ENCODE measurements at regions not wholly inside any gene's neighbourhood (a gene's known extent, or its start where the extent isn't known, plus 50 kb on each side); places are given as distances from the start of the nearest gene placed in this dataset.
"Not testable (repeated sequence)": the region's sequence is repeated elsewhere in the genome, so short reads cannot be mapped to it uniquely, and the experiment has no call there.

GRCh38 chr1:144516172-144516571, 54.7 kb upstream of the NBPF15 start:
- H3K36me3 Mint-ChIP-seq; H3K27me3 Mint-ChIP-seq; H3K4me1 Mint-ChIP-seq (ENCODE audit: low read depth in 2 of 2); H3K9me3 Mint-ChIP-seq; H3K27ac Mint-ChIP-seq; ATAC-seq; DNase-seq (ENCODE audit: low spot score); H3K4me3 Mint-ChIP-seq: not testable (repeated sequence)

GRCh38 chr1:144516906-144517305, 55.4 kb upstream of the NBPF15 start:
- ATAC-seq; H3K27ac Mint-ChIP-seq; H3K9me3 Mint-ChIP-seq; H3K4me3 Mint-ChIP-seq; H3K27me3 Mint-ChIP-seq; DNase-seq (ENCODE audit: low spot score); H3K4me1 Mint-ChIP-seq (ENCODE audit: low read depth in 2 of 2); H3K36me3 Mint-ChIP-seq: not testable (repeated sequence)

- not testable (repeated sequence) for H3K27me3 Mint-ChIP-seq; H3K4me1 Mint-ChIP-seq (ENCODE audit: low read depth in 2 of 2); H3K9me3 Mint-ChIP-seq; H3K4me3 Mint-ChIP-seq; H3K36me3 Mint-ChIP-seq; DNase-seq (ENCODE audit: low spot score); ATAC-seq; H3K27ac Mint-ChIP-seq
Measured at GRCh38 chr1:144518439-144518838, 57.0 kb upstream of the NBPF15 start.

GRCh38 chr1:144519528-144520189, 58.2 kb upstream of the NBPF15 start:
- not testable (repeated sequence) for ATAC-seq; H3K4me1 Mint-ChIP-seq (ENCODE audit: low read depth in 2 of 2); H3K36me3 Mint-ChIP-seq; DNase-seq (ENCODE audit: low spot score); H3K27ac Mint-ChIP-seq; H3K27me3 Mint-ChIP-seq; H3K9me3 Mint-ChIP-seq; H3K4me3 Mint-ChIP-seq

- H3K27ac Mint-ChIP-seq: peak overlapping the region; percentile 89 to 91
- DNase-seq (ENCODE audit: low spot score); H3K36me3 Mint-ChIP-seq; H3K9me3 Mint-ChIP-seq; H3K27me3 Mint-ChIP-seq: not testable (repeated sequence)
- peak overlapping the region; percentile 75 for H3K4me3 Mint-ChIP-seq
- peaks cover 11 to 13% of the 10 kb centered on the region in 2 donors for H3K4me1 Mint-ChIP-seq (ENCODE audit: low read depth in 2 of 2)
- ATAC-seq: peak; percentile 92
Measured at GRCh38 chr1:144523661-144524407, 62.4 kb upstream of the NBPF15 start.

- not testable (repeated sequence) for H3K27me3 Mint-ChIP-seq; H3K36me3 Mint-ChIP-seq; DNase-seq (ENCODE audit: low spot score); H3K4me3 Mint-ChIP-seq; H3K27ac Mint-ChIP-seq; H3K9me3 Mint-ChIP-seq
- H3K4me1 Mint-ChIP-seq (ENCODE audit: low read depth in 2 of 2): peaks cover 14 to 19% of the 10 kb centered on the region in 2 donors
- peak; percentile 64 to 74 for ATAC-seq
Measured at GRCh38 chr1:144532156-144532607, 60.5 kb upstream of the PPIAL4F start.

GRCh38 chr1:144533480-144533879, 59.2 kb upstream of the PPIAL4F start:
- Mint-ChIP-seq H3K27ac (peak overlapping the region in 1 of 2 donors; percentile 17), H3K4me1 (ENCODE audit: low read depth in 2 of 2) (peaks cover 13 to 17% of the 10 kb centered on the region in 2 donors)
- not testable (repeated sequence) for H3K9me3 Mint-ChIP-seq; H3K27me3 Mint-ChIP-seq; H3K4me3 Mint-ChIP-seq; H3K36me3 Mint-ChIP-seq; DNase-seq (ENCODE audit: low spot score); ATAC-seq

GRCh38 chr1:144534286-144534685, 58.4 kb upstream of the PPIAL4F start:
- peaks cover 13 to 17% of the 10 kb centered on the region in 2 donors for H3K4me1 Mint-ChIP-seq (ENCODE audit: low read depth in 2 of 2)
- not testable (repeated sequence) for H3K27ac Mint-ChIP-seq; H3K36me3 Mint-ChIP-seq; H3K4me3 Mint-ChIP-seq; DNase-seq (ENCODE audit: low spot score); H3K27me3 Mint-ChIP-seq; H3K9me3 Mint-ChIP-seq
- ATAC-seq: peak; percentile 65 to 81

GRCh38 chr1:144536677-144537076, 56.0 kb upstream of the PPIAL4F start:
- not testable (repeated sequence) for H3K27ac Mint-ChIP-seq; ATAC-seq; H3K36me3 Mint-ChIP-seq; H3K27me3 Mint-ChIP-seq; DNase-seq (ENCODE audit: low spot score); H3K9me3 Mint-ChIP-seq; H3K4me3 Mint-ChIP-seq
- peaks cover 13 to 17% of the 10 kb centered on the region in 2 donors for H3K4me1 Mint-ChIP-seq (ENCODE audit: low read depth in 2 of 2)

- H3K27me3 Mint-ChIP-seq; ATAC-seq; H3K27ac Mint-ChIP-seq; DNase-seq (ENCODE audit: low spot score); H3K36me3 Mint-ChIP-seq; H3K4me3 Mint-ChIP-seq; H3K9me3 Mint-ChIP-seq: not testable (repeated sequence)
- peaks cover 10 to 13% of the 10 kb centered on the region in 2 donors for H3K4me1 Mint-ChIP-seq (ENCODE audit: low read depth in 2 of 2)
Measured at GRCh38 chr1:144537234-144537633, 55.5 kb upstream of the PPIAL4F start.

- DNase-seq (ENCODE audit: low spot score); H3K4me3 Mint-ChIP-seq; ATAC-seq; H3K9me3 Mint-ChIP-seq; H3K27me3 Mint-ChIP-seq; H3K27ac Mint-ChIP-seq; H3K4me1 Mint-ChIP-seq (ENCODE audit: low read depth in 2 of 2); H3K36me3 Mint-ChIP-seq: not testable (repeated sequence)
Measured at GRCh38 chr1:144538736-144539135, 54.0 kb upstream of the PPIAL4F start.

- H3K27ac Mint-ChIP-seq; H3K4me1 Mint-ChIP-seq (ENCODE audit: low read depth in 2 of 2); H3K36me3 Mint-ChIP-seq; DNase-seq (ENCODE audit: low spot score); ATAC-seq; H3K9me3 Mint-ChIP-seq; H3K27me3 Mint-ChIP-seq; H3K4me3 Mint-ChIP-seq: not testable (repeated sequence)
Measured at GRCh38 chr1:144539191-144539960, 53.3 kb upstream of the PPIAL4F start.

All from natural killer cell treated with Interleukin-12 subunit alpha and Interleukin-12 subunit beta and Interleukin-15 and Interleukin-18, amount 100 ng/mL, for 72 hours (primary cell).